GM10248 (cell line): ENCODE measurements at regions not wholly inside any gene's neighbourhood (a gene's known extent, or its start where the extent isn't known, plus 50 kb on each side); places are given as distances from the start of the nearest gene placed in this dataset.

Source experiments
- CTCF ChIA-PET: fragments of 300-600 bp; sonication (Branson Sonifier 250); formaldehyde crosslinking; extraction: SDS; loops from one replicate; lab custom pipeline; 2021; ENCODE audit warnings: antibody characterized with exemption; lab: Yijun Ruan, JAX
- POLR2A ChIA-PET: fragments of 350-650 bp; sonication (Branson Sonifier 250); formaldehyde crosslinking; extraction: SDS; loops from one replicate; lab custom pipeline; 2020; ENCODE audit warnings: antibody characterized with exemption; lab: Yijun Ruan, JAX
- DNase-seq: peaks from one replicate; pipeline ENCODE4 v3.0.0; 2012; ENCODE audit errors: extremely low spot score
- TF ChIP-seq, protein P1 (sequence below): IDR thresholded peaks from 2 replicates; pipeline ENCODE4 v1.5.1; 2012; ENCODE audit warnings: mild to moderate bottlenecking, low read depth; ENCODE audit errors: extremely low read depth, missing control alignments, control extremely low read depth

DNA sequence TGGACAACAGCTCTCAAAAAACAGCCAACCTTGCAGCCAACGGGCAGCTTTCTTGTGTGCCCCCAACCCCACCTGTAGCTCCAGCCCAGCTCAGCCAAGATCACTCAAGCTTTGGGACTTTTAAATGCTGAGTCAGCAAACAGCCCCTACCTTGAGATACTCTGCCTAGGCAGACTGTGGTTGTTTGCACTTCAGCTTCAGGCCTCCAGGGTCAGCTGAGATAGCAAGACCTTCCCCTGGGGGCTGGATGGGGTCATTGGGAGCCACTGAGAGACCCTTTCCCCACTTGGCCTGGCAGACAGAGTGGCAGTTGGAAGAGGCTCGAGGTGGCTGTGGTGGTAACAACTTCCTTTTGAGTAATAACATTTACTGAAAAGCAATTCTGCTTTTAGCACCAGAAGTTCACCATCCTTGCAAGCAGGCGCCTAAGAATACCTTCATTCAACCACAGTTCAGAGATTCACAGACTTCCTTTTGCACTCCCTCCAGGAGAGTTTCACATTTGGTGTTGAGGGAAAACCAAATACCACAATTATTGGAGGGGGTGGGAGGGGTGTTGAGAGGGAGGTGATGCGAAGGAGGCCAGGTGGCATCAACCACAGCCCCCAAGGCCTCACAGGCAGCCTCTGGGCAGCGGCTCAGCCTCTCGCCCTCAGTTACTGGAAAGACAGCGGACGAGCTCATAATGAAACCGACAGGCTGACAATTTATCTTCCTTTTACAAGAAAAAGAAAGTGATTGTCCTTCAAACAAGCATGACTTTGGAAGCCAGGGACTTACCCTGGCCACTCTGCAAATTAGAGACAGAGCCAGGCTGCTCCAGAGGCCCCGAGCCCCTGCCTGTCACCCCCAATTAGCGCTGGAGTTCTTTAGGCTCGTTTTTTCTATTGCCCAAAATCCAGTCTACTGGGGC is 148.1 kb downstream of the CEBPB start:
- TF ChIP-seq, protein P1, sequence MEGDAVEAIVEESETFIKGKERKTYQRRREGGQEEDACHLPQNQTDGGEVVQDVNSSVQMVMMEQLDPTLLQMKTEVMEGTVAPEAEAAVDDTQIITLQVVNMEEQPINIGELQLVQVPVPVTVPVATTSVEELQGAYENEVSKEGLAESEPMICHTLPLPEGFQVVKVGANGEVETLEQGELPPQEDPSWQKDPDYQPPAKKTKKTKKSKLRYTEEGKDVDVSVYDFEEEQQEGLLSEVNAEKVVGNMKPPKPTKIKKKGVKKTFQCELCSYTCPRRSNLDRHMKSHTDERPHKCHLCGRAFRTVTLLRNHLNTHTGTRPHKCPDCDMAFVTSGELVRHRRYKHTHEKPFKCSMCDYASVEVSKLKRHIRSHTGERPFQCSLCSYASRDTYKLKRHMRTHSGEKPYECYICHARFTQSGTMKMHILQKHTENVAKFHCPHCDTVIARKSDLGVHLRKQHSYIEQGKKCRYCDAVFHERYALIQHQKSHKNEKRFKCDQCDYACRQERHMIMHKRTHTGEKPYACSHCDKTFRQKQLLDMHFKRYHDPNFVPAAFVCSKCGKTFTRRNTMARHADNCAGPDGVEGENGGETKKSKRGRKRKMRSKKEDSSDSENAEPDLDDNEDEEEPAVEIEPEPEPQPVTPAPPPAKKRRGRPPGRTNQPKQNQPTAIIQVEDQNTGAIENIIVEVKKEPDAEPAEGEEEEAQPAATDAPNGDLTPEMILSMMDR, result no peak
- POLR2A ChIA-PET, result no interaction called here
- DNase-seq, result peak; percentile 85
- CTCF ChIA-PET, result interaction anchor here (0.7 to 2.1 kb wide), 6 partner anchors 8 to 359 kb away, joined by 3 to 8 read pairs (median 4); no protein-coding TSS in a partner anchor

DNA sequence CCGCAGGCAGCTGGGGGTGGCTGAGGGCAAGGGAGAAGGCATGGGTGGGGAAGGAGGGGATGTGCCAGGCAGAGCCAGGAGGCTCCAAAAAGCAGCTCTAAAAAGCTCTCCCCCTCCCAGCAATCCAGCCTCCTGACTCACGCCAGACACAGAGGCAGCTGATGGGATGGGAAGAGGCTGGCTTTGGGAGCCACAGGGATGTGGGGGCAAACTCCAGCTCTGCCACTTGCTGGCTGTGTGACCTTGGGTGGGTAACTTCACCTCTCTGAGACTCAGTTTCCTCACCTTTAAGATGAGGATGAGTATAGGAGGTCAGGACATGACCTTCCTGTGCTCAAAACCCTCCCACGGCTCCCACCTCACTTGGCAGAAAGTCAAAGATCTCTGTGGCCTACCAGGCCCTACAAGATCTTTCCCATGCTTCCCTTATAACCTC is 148.9 kb downstream of the CEBPB start:
- TF ChIP-seq, protein P1, result no peak
- ChIA-PET CTCF (interaction anchor here (2.1 kb wide), 1 partner anchor 30 kb away, joined by 5 read pairs; no protein-coding TSS in a partner anchor), POLR2A (no interaction called here)
- no peak for DNase-seq

DNA sequence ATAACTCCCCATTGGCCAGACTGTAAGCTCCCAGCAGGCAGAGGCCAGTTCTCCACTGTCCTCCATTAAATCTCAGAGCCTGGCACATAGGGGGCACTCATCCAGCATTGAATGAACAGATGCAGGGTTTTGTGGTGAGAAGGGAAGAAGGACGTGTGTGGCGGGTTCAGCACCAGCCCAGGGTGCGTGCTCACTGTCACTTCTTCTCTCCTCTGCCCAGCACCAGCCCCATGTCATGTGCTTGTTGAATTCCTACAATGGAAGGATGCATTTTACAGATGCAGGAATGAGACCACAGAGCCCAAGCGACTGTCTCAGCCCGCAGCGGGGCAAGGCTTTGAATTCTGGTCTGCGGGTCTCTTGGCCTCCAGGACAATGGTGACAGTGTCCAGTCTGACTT is 149.9 kb downstream of the CEBPB start:
- ChIA-PET CTCF (no interaction called here), POLR2A (interaction anchor here (0.6 kb wide), 1 partner anchor 1158 kb away, joined by 4 read pairs; no protein-coding TSS in a partner anchor)
- DNase-seq, result no peak
- TF ChIP-seq, protein P1, result no peak

DNA sequence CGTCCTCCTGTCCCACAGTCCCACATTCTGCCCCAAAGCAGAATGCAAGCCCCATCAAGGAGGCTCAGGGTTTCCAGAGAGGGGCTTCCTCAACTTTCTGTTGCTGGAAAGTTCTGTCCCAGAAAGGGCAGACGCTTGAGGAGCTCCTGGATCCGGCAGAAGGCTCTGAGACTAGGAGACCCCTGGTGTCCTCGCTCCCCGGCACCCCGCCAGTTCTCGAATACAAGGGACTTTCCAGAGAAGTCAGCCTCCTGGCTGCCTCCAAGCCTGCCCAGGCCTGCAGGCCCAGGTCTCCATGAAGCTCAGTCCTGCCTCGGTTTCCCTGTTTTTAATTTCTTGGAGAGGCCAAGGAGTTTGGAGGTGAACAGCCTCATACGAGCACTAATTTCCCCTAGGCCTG is 150.4 kb downstream of the CEBPB start:
- no peak for DNase-seq
- CTCF ChIA-PET, result no interaction called here
- TF ChIP-seq, protein P1, result no peak
- POLR2A ChIA-PET, result interaction anchor here (0.6 kb wide), 1 partner anchor 1159 kb away, joined by 4 read pairs; no protein-coding TSS in a partner anchor

DNA sequence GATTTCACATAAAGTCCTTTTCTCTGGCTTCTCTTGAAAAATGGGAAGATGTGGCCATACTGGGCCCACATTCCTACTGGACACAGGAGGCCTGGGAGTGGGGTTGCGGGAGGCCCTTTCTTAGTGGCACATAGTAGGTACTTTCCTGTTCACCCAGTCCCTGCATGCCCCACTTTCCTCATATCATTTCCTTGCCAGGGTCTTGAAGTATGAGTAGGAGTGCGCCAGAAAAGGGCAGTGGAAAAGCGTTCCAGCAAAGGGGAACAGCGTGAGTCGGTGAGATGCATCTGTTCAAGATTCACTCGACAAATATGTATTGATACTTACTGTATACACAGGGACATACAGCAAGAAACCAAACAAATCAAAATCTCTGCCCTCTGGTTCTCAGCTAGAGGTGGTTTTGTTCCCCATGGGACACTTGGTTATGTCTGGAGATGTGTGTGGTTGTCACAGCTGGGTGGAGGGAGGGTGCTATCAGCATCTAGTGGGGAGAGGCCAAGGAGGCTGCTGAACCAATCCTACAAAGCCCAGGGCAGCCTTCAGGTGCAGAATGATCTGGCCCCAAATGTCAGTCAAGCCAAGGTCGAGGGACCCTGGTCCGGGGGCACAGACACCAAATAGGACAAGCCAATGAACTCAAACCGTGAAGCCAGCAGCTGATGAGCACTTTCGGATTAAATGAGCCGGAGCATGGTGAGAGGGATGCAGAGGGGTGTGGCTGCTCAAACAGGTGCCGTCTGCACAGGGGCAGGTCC is 151.4 kb downstream of the CEBPB start:
- POLR2A ChIA-PET, result no interaction called here
- TF ChIP-seq, protein P1, result no peak
- DNase-seq, result no peak
- CTCF ChIA-PET, result no interaction called here

DNA sequence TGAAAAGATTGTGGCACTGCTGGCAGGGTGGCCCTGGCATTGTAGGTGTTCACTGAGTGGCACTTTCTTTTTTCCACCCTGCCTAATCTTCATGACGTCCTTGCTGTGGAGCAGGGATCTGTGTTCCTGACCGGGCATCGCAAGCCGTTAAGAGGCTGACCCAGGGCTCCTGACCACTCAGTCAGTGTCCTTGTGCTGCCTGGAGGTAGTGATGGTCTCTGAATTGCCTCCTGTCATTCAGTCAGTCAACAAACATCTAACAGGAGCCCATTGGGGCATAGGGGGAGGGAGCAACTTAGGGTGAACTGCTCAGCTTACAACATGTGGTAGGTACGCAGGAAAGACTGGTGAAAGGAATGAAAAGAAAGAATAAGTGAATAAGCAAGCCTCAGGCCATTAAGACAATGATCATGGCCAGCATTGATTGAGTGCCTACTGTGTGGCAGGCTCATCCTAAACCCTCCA is 152.0 kb downstream of the CEBPB start:
- TF ChIP-seq, protein P1, result no peak
- POLR2A ChIA-PET, result no interaction called here
- CTCF ChIA-PET, result no interaction called here
- no peak for DNase-seq
